Ishikawa (cell line): ENCODE measurements at regions not wholly inside any gene's neighbourhood (a gene's known extent, or its start where the extent isn't known, plus 50 kb on each side); places are given as distances from the start of the nearest gene placed in this dataset.

Experiments
- CEBPB ChIP-seq: IDR thresholded peaks from 2 replicates; pipeline ENCODE4 v1.6.1; 2012
- CREB1 ChIP-seq: IDR thresholded peaks from 2 replicates; pipeline ENCODE4 v1.6.1; 2012; ENCODE audit warnings: low read depth
- EGR1 ChIP-seq: IDR thresholded peaks from 2 replicates; pipeline ENCODE4 v1.6.1; 2012
- EP300 ChIP-seq: IDR thresholded peaks from 2 replicates; pipeline ENCODE4 v1.6.1; 2012; ENCODE audit warnings: borderline replicate concordance
- FOXM1 ChIP-seq: IDR thresholded peaks from 2 replicates; pipeline ENCODE4 v1.6.1; 2012; ENCODE audit warnings: low read depth, borderline replicate concordance
- NFIC ChIP-seq: IDR thresholded peaks from 2 replicates; pipeline ENCODE4 v1.6.1; 2012
- RAD21 ChIP-seq: IDR thresholded peaks from 2 replicates; pipeline ENCODE4 v1.6.1; 2012; ENCODE audit warnings: low read depth
- TAF1 ChIP-seq: IDR thresholded peaks from 2 replicates; pipeline ENCODE4 v1.6.1; 2012; ENCODE audit warnings: low read depth, mild to moderate bottlenecking
- TCF12 ChIP-seq: IDR thresholded peaks from 2 replicates; pipeline ENCODE4 v1.6.1; 2012; ENCODE audit warnings: low read depth
- TEAD4 ChIP-seq: IDR thresholded peaks from 2 replicates; pipeline ENCODE4 v1.6.1; 2012
- YY1 ChIP-seq: IDR thresholded peaks from 2 replicates; pipeline ENCODE4 v1.6.1; 2012; ENCODE audit warnings: low read depth
- ZBTB7A ChIP-seq: IDR thresholded peaks from 2 replicates; pipeline ENCODE4 v1.6.1; 2012; ENCODE audit warnings: low read depth
- TF ChIP-seq, protein P1 (sequence below): IDR thresholded peaks from 2 replicates; pipeline ENCODE4 v1.6.1; 2012; ENCODE audit warnings: low read depth, mild to moderate bottlenecking
- TF ChIP-seq, protein P2 (sequence below): IDR thresholded peaks from 2 replicates; pipeline ENCODE4 v1.6.1; 2012
- TF ChIP-seq, protein P3 (sequence below): IDR thresholded peaks from 2 replicates; pipeline ENCODE4 v1.6.1; 2012

DNA sequence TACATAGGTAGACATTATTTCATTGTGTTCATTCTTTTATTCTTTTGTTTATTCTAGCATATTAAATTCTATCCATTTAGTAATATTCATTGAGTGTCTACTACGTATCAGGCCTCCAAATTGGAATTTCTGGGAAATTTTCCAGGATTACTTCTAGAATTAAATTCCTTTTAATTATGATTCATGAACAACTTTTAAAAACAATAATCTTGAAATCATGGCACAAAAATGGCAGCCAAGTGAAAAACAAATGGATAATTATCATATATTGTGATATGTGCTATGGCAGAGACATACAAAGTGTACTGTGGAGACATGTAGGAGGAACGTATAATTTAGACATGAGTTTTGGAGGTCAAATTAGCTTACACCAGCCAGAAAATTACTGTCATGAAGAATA, 868.5 kb downstream of the FAT4 start:
- TF ChIP-seq YY1 (no peak), TAF1 (no peak)
- TF ChIP-seq, protein P1, sequence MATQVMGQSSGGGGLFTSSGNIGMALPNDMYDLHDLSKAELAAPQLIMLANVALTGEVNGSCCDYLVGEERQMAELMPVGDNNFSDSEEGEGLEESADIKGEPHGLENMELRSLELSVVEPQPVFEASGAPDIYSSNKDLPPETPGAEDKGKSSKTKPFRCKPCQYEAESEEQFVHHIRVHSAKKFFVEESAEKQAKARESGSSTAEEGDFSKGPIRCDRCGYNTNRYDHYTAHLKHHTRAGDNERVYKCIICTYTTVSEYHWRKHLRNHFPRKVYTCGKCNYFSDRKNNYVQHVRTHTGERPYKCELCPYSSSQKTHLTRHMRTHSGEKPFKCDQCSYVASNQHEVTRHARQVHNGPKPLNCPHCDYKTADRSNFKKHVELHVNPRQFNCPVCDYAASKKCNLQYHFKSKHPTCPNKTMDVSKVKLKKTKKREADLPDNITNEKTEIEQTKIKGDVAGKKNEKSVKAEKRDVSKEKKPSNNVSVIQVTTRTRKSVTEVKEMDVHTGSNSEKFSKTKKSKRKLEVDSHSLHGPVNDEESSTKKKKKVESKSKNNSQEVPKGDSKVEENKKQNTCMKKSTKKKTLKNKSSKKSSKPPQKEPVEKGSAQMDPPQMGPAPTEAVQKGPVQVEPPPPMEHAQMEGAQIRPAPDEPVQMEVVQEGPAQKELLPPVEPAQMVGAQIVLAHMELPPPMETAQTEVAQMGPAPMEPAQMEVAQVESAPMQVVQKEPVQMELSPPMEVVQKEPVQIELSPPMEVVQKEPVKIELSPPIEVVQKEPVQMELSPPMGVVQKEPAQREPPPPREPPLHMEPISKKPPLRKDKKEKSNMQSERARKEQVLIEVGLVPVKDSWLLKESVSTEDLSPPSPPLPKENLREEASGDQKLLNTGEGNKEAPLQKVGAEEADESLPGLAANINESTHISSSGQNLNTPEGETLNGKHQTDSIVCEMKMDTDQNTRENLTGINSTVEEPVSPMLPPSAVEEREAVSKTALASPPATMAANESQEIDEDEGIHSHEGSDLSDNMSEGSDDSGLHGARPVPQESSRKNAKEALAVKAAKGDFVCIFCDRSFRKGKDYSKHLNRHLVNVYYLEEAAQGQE = no peak

DNA sequence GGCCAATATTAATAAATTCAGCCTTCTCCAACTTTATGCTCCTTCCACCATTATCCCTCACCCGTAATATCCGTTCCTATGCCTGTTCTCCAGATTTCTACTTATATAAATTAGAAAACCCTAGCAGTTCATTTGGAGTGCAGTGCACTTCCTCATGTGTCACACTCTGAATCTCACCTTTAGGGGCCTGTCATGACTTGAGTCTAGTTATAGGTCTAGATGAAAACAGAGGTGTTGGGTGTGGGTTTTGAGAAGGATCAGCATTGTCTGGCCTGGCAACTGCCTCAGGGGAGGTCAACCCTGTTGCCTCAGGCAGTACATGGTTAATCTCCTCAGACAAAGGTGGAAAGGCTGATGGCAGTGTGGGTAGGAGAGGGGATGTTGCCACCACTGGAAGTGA, 876.8 kb downstream of the FAT4 start:
- TF ChIP-seq FOXM1 (no peak), TAF1 (no peak), EGR1 (no peak), CEBPB (no peak), TCF12 (no peak), CREB1 (no peak), YY1 (no peak), NFIC (no peak)
- TF ChIP-seq, protein P2, sequence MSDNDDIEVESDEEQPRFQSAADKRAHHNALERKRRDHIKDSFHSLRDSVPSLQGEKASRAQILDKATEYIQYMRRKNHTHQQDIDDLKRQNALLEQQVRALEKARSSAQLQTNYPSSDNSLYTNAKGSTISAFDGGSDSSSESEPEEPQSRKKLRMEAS = no peak

DNA sequence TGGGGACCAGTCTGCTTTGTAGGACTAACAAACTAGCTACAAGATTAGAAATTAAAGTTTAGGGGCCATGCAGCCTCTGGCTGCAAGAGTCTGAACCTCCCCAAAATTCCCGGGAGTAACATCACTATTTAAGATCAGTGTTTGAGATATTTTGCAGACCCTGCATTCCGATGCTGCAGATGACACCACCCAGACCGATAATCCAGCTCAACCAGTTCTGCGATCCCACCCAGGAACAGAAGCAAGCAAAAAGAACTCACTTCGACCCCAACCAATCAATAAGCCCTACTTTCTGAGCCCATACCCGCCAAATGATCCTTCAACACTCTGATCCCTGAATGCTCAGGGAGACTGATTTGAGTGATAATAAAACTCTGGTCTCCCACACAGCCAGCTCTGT, 877.8 kb downstream of the FAT4 start:
- TF ChIP-seq, protein P3, sequence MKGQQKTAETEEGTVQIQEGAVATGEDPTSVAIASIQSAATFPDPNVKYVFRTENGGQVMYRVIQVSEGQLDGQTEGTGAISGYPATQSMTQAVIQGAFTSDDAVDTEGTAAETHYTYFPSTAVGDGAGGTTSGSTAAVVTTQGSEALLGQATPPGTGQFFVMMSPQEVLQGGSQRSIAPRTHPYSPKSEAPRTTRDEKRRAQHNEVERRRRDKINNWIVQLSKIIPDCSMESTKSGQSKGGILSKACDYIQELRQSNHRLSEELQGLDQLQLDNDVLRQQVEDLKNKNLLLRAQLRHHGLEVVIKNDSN = no peak
- TF ChIP-seq CEBPB = no peak
- TF ChIP-seq EP300 = no peak

DNA sequence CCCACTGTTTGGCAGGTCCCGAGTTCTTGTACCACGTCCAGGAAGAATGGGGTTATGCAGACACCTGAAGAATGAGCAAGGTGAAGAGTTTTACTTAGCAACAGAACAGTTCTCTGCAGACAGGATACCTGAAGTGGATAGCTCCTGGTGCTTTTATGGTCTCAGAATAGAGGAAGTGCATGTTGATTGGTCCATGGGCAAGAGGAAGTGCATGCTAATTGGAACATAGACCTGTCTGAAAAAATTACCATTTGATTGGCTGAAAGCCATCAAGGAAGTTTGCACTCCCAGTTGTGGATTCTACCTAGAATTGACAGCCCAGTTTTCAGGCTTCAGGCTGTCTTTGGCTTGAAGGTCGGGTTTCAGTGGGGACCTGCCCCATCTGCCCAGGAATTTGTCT, 887.5 kb downstream of the FAT4 start:
- TF ChIP-seq EGR1 = no peak
- TF ChIP-seq CEBPB = no peak
- no peak for TF ChIP-seq NFIC
- no peak for TF ChIP-seq CREB1
- TF ChIP-seq TEAD4 = no peak
- no peak for TF ChIP-seq EP300
- TF ChIP-seq, protein P3 = no peak

DNA sequence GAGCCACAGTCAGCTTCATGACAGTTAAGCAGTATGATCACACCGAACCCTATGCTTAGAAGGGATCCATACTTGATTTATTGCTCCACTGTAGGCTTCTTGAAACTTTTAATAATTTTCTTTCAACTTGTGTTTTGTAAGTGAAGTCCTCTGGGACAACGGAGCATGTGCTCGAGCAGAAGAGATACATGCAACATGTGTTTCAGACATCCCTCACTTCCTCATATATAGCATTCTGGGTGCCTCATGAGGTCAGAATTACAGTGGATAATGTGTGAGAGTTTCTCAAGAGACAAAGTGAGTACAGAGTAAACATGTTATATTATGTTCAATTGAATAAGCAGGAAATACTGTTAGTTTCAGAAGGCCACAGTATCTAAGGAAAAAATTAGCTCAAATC, 893.2 kb downstream of the FAT4 start:
- TF ChIP-seq FOXM1 (no peak), TAF1 (no peak), CREB1 (no peak), NFIC (no peak)
- TF ChIP-seq, protein P3 = no peak

DNA sequence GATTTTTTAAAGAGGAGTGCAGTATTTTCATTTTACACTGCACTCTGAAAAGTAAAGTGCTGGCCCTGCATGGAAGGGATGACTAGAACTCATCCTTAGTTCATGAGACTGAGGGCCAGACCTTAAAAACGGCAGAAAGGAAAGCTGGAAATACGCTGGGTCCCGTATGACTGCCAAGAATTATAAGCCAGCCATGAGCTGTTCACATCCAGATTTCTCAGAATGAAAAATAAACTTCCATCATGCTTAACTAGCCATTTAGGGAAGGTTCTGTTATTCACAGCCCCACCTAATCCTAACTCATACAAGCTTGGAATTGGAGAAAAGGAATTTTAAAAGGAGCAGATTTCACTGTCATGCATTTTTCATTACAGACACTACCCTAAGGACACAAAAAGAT, 894.4 kb downstream of the FAT4 start:
- TF ChIP-seq, protein P2 = no peak
- TF ChIP-seq, protein P3 = no peak
- TF ChIP-seq, protein P1 = no peak
- TF ChIP-seq YY1 (no peak), ZBTB7A (no peak), FOXM1 (no peak), CEBPB (no peak), TCF12 (no peak), CREB1 (no peak), RAD21 (no peak)

DNA sequence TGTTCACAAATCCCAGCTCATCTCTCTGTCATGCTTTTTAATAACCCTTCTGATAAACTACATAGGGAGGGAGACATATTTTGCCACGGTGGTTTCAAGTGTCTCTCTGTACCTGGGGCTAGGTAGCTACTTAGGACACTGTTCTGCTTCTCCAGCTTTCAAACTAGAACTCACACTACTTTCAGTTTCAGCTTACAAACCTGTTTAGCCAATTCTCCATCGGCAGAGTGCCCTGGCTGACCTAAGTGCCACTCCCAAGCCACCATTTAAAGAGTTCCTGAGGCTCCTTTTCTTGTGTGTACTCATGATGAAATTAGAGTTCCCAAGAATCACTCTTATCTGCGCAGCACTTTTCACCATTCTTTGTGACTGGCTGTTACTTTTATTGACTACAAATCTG, 899.2 kb downstream of the FAT4 start:
- no peak for TF ChIP-seq CEBPB
- TF ChIP-seq TCF12 = no peak
- no peak for TF ChIP-seq FOXM1
- TF ChIP-seq EGR1 = no peak
